ENCODE measurements at regions not wholly inside any gene's neighbourhood (a gene's known extent, or its start where the extent isn't known, plus 50 kb on each side); places are given as distances from the start of the nearest gene placed in this dataset.

DNA sequence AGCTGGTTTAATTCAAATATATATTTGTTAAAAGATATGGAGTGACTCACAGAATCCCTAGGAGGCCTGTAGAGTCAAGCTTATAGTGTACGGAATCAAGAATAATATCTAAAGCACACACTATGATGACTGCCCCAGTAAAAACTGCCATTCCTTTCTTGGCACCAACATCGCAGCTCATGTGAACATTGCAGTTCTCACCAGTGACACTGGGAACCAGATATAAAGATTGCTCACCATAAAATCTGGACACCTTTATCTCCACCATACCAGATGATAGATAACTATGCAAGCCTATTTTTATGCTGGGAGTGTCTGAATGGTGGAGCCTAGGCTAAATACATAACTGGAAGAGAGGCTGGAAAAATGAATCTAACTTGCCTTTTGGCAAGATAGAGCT is 463.9 kb upstream of the TBX3 start:
- Histone ChIP-seq H3K79me2 (ENCODE audit: insufficient read depth) (no peaks in the 10 kb centered on the region), H4K20me1 (ENCODE audit: insufficient read depth) (no peaks in the 10 kb centered on the region), H3K4me3 (no peak overlapping the region), H3K36me3 (ENCODE audit: low read depth) (no peaks in the 10 kb centered on the region), H3K9me2 (ENCODE audit: insufficient read depth) (no peaks in the 10 kb centered on the region), H3F3A (ENCODE audit: insufficient read depth) (peaks cover 19% of the 10 kb centered on the region), H3K9me3 (ENCODE audit: low read depth) (no peaks in the 10 kb centered on the region), H3K27ac (no peak overlapping the region), H3K4me1 (ENCODE audit: insufficient read depth) (peaks cover 13% of the 10 kb centered on the region), H3K9ac (no peak overlapping the region), H3K4me2 (ENCODE audit: unreplicated experiment) (no peak overlapping the region), H2AFZ (no peak overlapping the region), H3K27me3 (replicated peaks; ENCODE audit: insufficient read depth) (no peaks in the 10 kb centered on the region)
- in situ Hi-C loops (cut with MboI), result no loop called here
- TF ChIP-seq EZH2 (IDR thresholded peaks at IDR 0.05; ENCODE audit: insufficient read depth, poor library complexity, severe bottlenecking) (no peak), EZH2phosphoT487 (IDR thresholded peaks at IDR 0.05; ENCODE audit: insufficient read depth, low read depth) (no peak)
- DNase-seq, result no peak
- 92 to 97% methylated on average over 2 of the region's 2 CpGs for WGBS, 2 experiments (ENCODE audit: low coverage in 1 of 2, low lambda C conversion rate in 2 of 2, missing lambda C conversion rate in 2 of 2)

DNA sequence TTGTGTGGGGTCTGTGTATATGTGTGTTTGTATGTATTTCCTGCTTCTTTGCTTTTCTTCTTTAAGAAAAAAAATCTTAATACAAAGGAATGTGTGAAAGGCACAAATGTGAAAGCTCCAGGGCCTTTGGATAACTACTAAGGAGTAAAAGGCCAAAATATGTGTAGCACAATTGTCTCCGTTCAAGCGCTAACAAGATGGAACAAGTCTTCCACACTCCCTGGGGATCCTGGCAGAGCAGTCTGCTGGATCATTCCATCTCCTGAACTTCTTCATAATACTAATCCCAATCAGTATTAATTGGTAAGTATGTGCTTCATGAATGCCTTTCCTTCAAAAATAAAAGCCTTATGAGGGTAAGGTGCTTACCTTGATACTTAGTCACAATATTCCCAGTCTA is 462.5 kb upstream of the TBX3 start:
- no peaks in the 10 kb centered on the region for H3K9me3 ChIP-seq (ENCODE audit: low read depth)
- no peak for TF ChIP-seq EZH2phosphoT487 (IDR thresholded peaks at IDR 0.05; ENCODE audit: insufficient read depth, low read depth)
- H3K4me3 ChIP-seq, result no peak overlapping the region
- WGBS, 2 experiments (ENCODE audit: low coverage in 1 of 2, low lambda C conversion rate in 2 of 2, missing lambda C conversion rate in 2 of 2), result 95 to 96% methylated on average over 2 of the region's 2 CpGs
- peaks cover 13% of the 10 kb centered on the region for H3K4me1 ChIP-seq (ENCODE audit: insufficient read depth)
- no peak overlapping the region for H2AFZ ChIP-seq
- H4K20me1 ChIP-seq (ENCODE audit: insufficient read depth), result no peaks in the 10 kb centered on the region
- no peak for DNase-seq
- H3K9me2 ChIP-seq (ENCODE audit: insufficient read depth), result no peaks in the 10 kb centered on the region
- H3K27me3 ChIP-seq (replicated peaks; ENCODE audit: insufficient read depth), result no peaks in the 10 kb centered on the region
- H3K79me2 ChIP-seq (ENCODE audit: insufficient read depth), result no peaks in the 10 kb centered on the region
- H3K27ac ChIP-seq, result no peak overlapping the region
- peaks cover 19% of the 10 kb centered on the region for H3F3A ChIP-seq (ENCODE audit: insufficient read depth)
- no peak overlapping the region for H3K4me2 ChIP-seq (ENCODE audit: unreplicated experiment)
- in situ Hi-C loops (cut with MboI), result no loop called here
- no peak overlapping the region for H3K9ac ChIP-seq
- H3K36me3 ChIP-seq (ENCODE audit: low read depth), result no peaks in the 10 kb centered on the region

DNA sequence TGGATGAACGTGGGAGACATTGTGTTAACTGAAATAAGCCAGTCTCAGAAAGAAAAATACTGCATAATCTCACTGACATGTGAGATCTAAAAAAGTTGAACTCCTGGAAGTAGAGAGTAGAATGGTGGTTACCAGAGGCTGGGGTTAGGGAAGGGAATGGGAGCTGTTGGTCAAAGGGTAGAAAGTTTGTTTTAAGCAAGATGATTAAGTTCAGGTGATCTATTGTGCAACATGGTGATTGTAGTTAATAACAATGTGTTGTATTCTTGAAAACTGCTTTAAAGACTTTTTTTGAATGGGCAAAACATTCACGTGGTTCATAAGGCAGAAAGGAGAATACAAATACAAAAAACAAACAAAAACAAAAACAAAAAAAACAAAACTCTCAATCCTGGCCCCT is 460.4 kb upstream of the TBX3 start:
- Histone ChIP-seq H4K20me1 (ENCODE audit: insufficient read depth) (no peaks in the 10 kb centered on the region), H3K27me3 (replicated peaks; ENCODE audit: insufficient read depth) (no peaks in the 10 kb centered on the region), H3K4me2 (ENCODE audit: unreplicated experiment) (no peak overlapping the region), H3K4me1 (ENCODE audit: insufficient read depth) (peaks cover 5% of the 10 kb centered on the region), H3K79me2 (ENCODE audit: insufficient read depth) (no peaks in the 10 kb centered on the region), H3K4me3 (no peak overlapping the region), H3K9me2 (ENCODE audit: insufficient read depth) (no peaks in the 10 kb centered on the region), H3K9me3 (ENCODE audit: low read depth) (no peaks in the 10 kb centered on the region), H3K36me3 (ENCODE audit: low read depth) (no peaks in the 10 kb centered on the region), H3K9ac (no peak overlapping the region), H2AFZ (no peak overlapping the region), H3F3A (ENCODE audit: insufficient read depth) (peaks cover 5% of the 10 kb centered on the region), H3K27ac (no peak overlapping the region)
- no peak for DNase-seq
- 82 to 85% methylated on average over 2 of the region's 2 CpGs for WGBS, 2 experiments (ENCODE audit: low coverage in 1 of 2, low lambda C conversion rate in 2 of 2, missing lambda C conversion rate in 2 of 2)
- TF ChIP-seq EZH2 (IDR thresholded peaks at IDR 0.05; ENCODE audit: insufficient read depth, poor library complexity, severe bottlenecking), result no peak
- TF ChIP-seq EZH2phosphoT487 (IDR thresholded peaks at IDR 0.05; ENCODE audit: insufficient read depth, low read depth), result no peak
- in situ Hi-C loops (cut with MboI), result no loop called here

DNA sequence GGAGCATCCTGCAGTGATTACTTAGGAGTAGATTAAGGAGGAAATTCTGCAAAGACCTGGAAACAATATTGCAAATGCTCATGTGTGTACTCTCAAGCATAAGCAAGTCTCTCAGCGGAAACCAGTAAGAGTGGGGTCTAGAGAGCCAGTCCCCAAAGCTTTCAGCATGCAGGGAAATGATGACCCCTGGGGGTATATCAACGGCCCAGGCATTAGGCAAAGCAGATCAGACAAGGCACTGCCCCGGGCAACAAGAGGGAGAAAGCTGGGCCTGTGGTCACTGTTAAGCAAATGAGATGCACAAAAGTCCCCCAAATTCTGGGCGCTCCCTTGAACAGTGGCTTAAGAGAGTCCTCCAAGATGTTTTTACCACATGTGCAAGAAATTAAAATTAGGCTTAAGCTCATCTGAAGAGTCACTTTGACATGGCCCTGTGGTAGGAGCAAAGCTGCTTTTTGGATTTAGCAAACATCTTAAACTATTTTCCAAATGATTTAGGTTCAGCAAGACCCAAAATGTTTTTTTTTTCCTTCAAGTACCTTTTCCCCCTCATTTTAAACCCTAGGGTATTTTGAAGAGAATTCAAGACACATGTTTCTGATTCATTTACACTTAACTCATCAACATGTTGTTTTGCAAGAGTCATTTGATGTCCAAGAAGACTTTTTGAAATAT is 457.1 kb upstream of the TBX3 start:
- no peak for DNase-seq
- Histone ChIP-seq H4K20me1 (ENCODE audit: insufficient read depth) (no peaks in the 10 kb centered on the region), H3K9me2 (ENCODE audit: insufficient read depth) (no peaks in the 10 kb centered on the region), H3F3A (ENCODE audit: insufficient read depth) (no peaks in the 10 kb centered on the region), H3K9ac (no peak overlapping the region), H3K36me3 (ENCODE audit: low read depth) (no peaks in the 10 kb centered on the region), H2AFZ (no peak overlapping the region), H3K79me2 (ENCODE audit: insufficient read depth) (no peaks in the 10 kb centered on the region), H3K4me3 (no peak overlapping the region), H3K4me2 (ENCODE audit: unreplicated experiment) (no peak overlapping the region), H3K4me1 (ENCODE audit: insufficient read depth) (no peaks in the 10 kb centered on the region), H3K9me3 (ENCODE audit: low read depth) (no peaks in the 10 kb centered on the region), H3K27ac (no peak overlapping the region), H3K27me3 (replicated peaks; ENCODE audit: insufficient read depth) (no peaks in the 10 kb centered on the region)
- in situ Hi-C loops (cut with MboI), result no loop called here
- WGBS, 2 experiments (ENCODE audit: low coverage in 1 of 2, low lambda C conversion rate in 2 of 2, missing lambda C conversion rate in 2 of 2), result 80 to 88% methylated on average over 4 of the region's 4 CpGs
- TF ChIP-seq EZH2 (IDR thresholded peaks at IDR 0.05; ENCODE audit: insufficient read depth, poor library complexity, severe bottlenecking), result no peak
- TF ChIP-seq EZH2phosphoT487 (IDR thresholded peaks at IDR 0.05; ENCODE audit: insufficient read depth, low read depth), result no peak

Data from GM23248 (cell line).